HuH-7 (cell line): ENCODE measurements at regions not wholly inside any gene's neighbourhood (a gene's known extent, or its start where the extent isn't known, plus 50 kb on each side); places are given as distances from the start of the nearest gene placed in this dataset.
"Not testable (repeated sequence)": the region's sequence is repeated elsewhere in the genome, so short reads cannot be mapped to it uniquely, and the experiment has no call there.

Experiments
- DNase-seq: peaks from one replicate; pipeline ENCODE4 v3.0.0; 2011; ENCODE audit warnings: low spot score

DNA sequence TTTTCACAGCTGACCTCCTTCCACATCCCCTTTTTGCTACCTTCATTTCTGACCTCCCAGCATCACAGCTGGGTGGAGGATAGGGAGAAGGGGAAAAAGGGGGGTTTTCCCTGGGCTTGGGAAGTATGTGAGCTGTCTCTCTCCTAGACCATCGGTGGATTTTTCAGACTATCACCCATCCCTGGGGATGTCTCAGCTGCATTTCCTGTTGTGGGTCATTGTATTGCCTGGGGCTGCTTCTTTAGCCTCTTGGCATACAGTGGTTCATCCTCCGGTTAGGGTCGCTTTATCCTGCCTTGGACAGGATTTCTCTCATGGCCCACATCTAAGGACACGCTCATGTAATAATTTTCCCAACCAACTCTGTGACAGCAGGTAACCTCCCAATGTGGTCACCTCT is 142.5 kb upstream of the ARG1 start:
- no peak for DNase-seq

DNA sequence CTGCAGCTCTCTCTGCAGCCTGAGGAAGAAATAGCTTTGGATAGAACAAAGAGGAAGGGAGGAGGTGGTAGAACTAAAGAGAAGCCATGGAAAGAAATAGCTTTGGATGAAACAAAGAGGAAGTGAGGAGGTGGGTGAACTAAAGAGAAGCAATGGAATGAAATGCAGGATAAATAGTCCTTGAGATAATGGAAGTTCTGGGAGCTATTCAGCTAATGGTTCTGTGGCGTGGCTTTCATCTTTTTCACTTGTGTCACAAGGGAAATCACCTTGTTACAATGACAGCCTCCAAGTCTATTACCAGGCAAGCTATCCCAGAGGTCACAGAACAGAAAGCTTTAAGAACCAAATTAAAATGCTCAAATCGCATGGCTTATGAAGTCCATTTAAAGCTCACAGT is 141.3 kb upstream of the ARG1 start:
- DNase-seq: no peak

DNA sequence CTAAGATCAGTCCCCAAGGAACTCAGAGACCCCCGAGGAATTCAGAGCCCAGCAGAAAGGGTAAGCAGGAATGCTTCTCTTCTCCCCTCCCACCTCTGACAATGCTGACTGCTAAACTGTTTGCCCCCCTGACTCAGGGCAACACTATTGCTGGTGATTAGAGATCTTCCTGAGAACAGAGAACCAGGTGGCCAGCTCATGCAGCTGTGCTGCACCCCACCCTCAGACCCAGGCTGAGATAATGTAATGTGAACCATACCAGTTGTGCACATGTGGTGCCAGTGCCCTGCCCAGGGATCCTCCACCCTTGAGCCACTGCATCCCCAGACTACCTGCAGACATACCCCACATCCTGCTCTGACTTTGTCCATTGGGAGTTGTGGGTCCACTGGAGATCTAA is 139.1 kb upstream of the ARG1 start:
- DNase-seq: no peak

DNA sequence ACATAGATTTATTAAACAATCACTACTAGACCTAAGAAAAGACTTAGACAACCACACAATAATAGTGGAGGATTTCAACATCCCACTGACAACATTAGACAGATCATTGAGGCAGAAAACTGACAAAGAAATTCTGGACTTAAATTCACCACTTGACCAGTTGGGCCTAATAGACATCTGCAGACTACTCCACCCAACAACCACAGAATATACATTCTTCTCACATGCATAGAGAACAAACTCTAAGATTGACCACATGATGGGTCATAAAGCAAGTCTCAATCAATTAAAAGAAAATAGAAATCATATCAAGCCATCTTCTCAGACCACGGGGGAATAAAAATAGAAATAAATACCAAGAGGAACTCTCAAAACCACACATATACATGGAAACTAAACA is 136.7 kb upstream of the ARG1 start:
- DNase-seq: no peak

DNA sequence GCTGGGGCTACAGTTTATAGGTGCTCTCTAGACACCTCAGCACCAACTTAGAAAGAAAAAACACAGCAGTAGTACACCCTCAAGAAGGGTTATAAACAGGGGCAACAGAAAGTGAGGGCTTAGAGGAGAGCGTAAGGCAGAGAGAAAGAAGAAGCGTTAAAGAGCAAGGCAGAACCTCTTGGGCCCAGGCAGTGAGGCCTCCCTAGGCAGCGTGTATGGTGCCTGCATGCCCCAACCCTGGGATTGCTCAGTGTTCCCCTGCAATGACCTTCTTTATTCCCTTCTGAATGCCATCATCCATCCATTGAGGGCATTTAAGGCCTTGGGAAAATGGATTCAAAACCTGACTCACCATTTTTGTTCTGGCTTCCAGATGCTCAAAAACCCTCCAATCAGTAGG is 130.0 kb upstream of the ARG1 start:
- no peak for DNase-seq

- DNase-seq: no peak
Measured at GRCh38 chr6:131443514-131443913, 129.5 kb upstream of the ARG1 start.

GRCh38 chr6:131445356-131445755 is 127.7 kb upstream of the ARG1 start:
- DNase-seq: not testable (repeated sequence)

- no peak for DNase-seq
Measured at GRCh38 chr6:131450861-131451260, 122.2 kb upstream of the ARG1 start.

DNA sequence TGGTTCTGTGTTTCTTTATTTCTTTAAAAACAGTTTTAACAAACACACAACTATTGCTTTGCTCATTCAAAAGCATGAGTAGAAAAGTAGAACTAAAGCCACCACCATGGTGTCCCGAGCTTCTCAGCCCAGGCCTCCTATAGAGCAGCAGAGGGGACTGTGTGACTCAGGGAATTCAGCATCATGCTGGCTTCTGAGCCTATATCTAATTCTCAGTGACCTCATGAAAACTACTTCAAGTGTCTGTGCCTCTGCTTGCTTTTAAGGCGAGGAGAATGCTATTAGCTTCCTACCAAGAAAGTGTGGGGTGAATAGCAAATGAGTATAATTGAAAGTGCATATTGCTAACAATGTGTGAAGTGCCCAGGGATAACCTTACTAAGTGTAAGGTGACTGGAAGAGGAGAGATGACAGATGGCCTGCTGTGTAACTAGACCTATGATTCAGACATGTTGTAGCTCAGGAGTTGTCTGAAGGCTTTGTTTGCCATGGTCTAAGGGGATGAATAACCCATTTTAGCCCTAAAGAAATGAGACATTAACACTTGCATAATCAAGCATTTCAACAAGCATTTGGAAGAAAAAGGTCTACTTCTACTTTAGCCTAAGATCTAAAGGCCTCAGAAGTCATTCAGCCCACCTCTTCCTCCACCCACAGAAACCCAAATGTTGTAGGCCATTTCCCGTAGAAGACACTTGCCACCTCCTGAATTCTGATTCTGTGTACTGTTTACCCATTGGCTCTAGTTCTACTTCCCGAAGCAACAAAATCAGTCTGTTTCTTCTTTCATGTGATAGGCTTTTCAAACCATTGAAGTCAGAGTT is 121.5 kb upstream of the ARG1 start:
- DNase-seq: no peak

DNA sequence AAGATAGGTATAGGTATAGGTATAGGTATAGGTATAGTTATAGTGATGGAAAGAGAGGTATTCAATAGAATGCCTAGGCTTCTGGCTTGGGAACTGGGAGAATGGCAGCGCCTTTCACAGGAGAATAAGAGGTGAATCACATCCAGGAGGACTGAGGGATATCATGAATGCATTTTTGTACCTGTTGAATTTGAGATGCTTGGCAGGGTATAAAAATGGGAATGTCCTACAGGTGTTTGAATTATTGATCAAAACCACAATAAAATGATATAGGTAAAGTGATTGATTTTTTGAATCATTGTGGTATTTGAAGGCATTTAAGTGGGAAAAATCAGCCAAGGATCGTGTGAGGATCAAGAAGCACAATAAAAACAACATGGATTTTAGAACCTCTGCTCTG is 119.2 kb upstream of the ARG1 start:
- DNase-seq: no peak

DNA sequence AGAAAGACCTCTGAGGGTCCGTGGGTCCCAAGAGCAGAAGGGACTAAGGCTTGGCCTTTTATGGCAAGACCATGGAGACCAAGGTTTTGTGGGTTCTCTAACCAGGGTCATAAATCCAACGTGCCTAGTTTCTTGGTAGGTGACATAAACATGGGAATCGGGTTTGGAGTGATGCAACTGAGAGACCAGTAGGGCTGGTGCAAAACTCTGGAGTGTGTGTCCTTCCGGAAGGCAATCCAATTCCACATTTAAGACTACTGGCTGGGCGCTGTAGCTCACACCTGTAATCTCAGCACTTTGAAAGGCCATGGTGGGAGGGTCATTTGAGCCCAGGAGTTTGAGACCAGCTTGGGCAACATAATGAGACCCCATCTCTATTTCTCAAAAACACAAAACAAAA is 116.5 kb upstream of the ARG1 start:
- no peak for DNase-seq

DNA sequence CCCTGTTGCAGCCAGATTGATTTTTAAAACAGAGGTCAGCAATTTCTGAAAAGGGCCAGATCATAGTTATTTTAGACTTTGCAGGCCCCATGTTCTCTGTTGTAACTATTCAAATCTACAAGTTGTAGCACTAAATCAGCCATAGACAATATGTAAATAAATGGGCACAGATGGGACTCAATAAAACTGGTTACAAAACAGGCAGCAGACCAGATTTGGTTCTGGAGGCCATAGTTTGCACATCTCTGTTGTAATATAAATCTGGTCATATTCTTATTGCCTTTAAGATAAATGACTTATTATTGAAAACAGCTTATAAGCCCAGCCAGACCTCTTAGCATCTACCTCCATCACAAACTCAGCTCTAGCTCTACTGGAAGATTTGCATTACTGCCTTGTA is 114.0 kb upstream of the ARG1 start:
- no peak for DNase-seq

GRCh38 chr6:131460614-131461000 is 112.4 kb upstream of the ARG1 start:
- no peak for DNase-seq

GRCh38 chr6:131469130-131469529 is 103.9 kb upstream of the ARG1 start:
- no peak for DNase-seq

- DNase-seq: no peak
Measured at GRCh38 chr6:131470534-131470933, 102.5 kb upstream of the ARG1 start.

DNA sequence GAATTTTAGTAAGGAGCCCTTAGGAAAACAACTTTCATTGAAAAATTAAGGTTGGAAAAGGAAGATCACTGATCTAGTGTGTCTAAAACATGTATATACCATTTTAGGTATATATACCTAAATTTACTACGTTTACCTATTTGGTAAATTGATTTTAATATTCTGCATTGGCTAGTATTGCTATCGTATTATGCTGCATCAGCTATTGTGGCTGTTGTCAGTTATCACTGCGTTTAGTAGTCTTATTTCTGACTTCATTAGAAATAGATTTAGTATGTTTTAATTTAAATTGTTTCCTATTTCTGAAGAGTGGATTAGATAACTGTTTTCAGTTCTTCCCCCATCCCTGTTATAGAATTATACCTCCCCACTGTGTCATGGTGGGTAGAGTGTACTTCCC is 101.7 kb upstream of the ARG1 start:
- no peak for DNase-seq

- DNase-seq: not testable (repeated sequence)
Measured at GRCh38 chr6:131473303-131473702, 99.7 kb upstream of the ARG1 start.

- DNase-seq: no peak
Measured at GRCh38 chr6:131476362-131476761, 96.7 kb upstream of the ARG1 start.

DNA sequence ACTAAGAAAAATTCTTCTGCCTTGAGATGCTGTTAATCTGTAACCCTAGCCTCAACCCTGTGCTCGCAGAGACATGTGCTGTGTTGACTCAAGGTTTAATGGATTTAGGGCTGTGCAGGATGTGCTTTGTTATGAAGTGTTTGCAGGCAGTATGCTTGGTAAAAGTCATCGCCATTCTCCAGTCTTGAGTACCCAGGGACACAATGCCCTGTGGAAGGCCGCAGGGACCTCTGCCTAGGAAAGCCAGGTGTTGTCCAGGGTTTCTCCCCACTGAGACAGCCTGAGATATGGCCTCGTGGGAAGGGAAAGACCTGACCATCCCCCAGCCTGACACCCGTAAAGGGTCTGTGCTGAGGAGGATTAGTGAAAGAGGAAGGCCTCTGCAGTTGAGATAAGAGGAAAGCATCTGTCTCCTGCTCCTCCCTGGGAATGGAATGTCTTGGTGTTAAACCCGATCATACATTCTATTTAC is 94.2 kb upstream of the ARG1 start:
- not testable (repeated sequence) for DNase-seq

DNA sequence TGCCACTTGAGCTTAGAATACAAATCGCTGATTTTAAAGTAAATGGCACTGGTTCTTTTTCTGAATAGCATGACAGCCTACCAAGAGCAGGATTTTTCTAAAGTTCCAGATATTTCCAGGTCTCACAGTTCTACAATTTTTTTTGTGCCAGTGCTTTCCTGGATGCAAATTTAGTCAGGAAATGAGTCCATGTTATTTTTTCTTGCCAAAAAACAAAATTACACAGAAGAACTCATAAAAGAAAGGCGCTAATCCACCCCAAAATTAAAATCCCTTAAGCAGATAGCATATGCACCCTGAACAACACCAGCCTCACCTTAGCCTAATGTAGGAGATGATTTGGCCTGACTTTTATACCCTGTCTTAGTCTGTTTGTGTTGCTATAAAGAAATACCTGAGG is 86.4 kb upstream of the ARG1 start:
- DNase-seq: no peak

GRCh38 chr6:131488780-131489179 is 84.2 kb upstream of the ARG1 start:
- no peak for DNase-seq

DNA sequence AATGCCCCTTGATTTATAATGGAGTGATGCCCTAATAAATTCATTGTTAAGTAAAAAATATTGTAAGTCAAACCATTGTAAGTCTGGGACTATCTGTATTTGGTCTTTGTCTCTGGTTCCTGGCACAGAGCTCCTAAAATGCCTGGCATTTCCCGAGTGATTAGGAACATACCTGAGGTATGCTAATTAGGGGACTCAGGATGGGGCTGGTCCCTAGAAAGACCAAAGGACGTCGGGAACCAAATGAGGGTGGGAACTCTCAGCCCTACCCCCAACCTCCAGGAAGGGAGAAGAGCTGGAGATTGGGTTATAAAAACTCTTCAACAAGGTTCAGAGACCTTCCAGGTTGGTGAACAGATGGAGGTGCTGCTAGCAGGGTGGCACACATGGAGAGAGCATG is 82.6 kb upstream of the ARG1 start:
- no peak for DNase-seq

- DNase-seq: no peak
Measured at GRCh38 chr6:131492932-131493573, 80.0 kb upstream of the ARG1 start.

DNA sequence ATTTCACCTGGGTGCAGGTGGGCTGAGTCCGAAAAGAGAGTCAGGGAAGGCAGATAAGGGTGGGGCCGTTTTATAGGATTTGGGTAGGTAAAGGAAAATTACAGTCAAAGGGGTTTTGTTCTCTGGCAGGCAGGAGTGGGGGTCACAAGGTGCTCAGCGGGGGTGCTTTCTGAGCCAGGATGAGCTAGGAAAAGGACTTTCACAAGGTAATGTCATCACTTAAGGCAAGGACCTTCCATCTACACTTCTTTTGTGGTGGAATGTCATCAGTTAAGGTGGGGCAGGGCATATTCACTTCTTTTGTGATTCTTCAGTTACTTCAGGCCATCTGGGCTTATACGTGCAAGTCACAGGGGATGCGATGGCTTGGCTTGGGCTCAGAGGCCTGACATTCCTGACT is 68.6 kb upstream of the ARG1 start:
- not testable (repeated sequence) for DNase-seq
